ENCODE measurements at regions not wholly inside any gene's neighbourhood (a gene's known extent, or its start where the extent isn't known, plus 50 kb on each side); places are given as distances from the start of the nearest gene placed in this dataset.
"Not testable (repeated sequence)": the region's sequence is repeated elsewhere in the genome, so short reads cannot be mapped to it uniquely, and the experiment has no call there.

GRCh38 chr17:33838281-33838680 lies 416.8 kb upstream of the CCL2 start:
- DNase-seq (ENCODE audit: low spot score), result no peak

GRCh38 chr17:33847900-33848299 lies 407.2 kb upstream of the CCL2 start:
- no peak for DNase-seq (ENCODE audit: low spot score)

- no peak for DNase-seq (ENCODE audit: low spot score)
These were observed 406.7 kb upstream of the CCL2 start for GRCh38 chr17:33848433-33848832.

GRCh38 chr17:33854596-33854995 lies 400.5 kb upstream of the CCL2 start:
- no peak for DNase-seq (ENCODE audit: low spot score)

- DNase-seq (ENCODE audit: low spot score), result no peak
These were observed 397.0 kb upstream of the CCL2 start for GRCh38 chr17:33858121-33858520.

- DNase-seq (ENCODE audit: low spot score), result no peak
These were observed 396.4 kb upstream of the CCL2 start for GRCh38 chr17:33858682-33859081.

- no peak for DNase-seq (ENCODE audit: low spot score)
These were observed 392.1 kb upstream of the CCL2 start for GRCh38 chr17:33862772-33863602.

- DNase-seq (ENCODE audit: low spot score), result no peak
These were observed 390.3 kb upstream of the CCL2 start for GRCh38 chr17:33864758-33865229.

- no peak for DNase-seq (ENCODE audit: low spot score)
These were observed 386.2 kb upstream of the CCL2 start for GRCh38 chr17:33868899-33869298.

- no peak for DNase-seq (ENCODE audit: low spot score)
These were observed 384.1 kb upstream of the CCL2 start for GRCh38 chr17:33870936-33871335.

GRCh38 chr17:33871720-33872540 lies 383.2 kb upstream of the CCL2 start:
- DNase-seq (ENCODE audit: low spot score), result peak; percentile 15

GRCh38 chr17:33873201-33873617 lies 381.9 kb upstream of the CCL2 start:
- no peak for DNase-seq (ENCODE audit: low spot score)

- DNase-seq (ENCODE audit: low spot score), result no peak
These were observed 380.4 kb upstream of the CCL2 start for GRCh38 chr17:33874617-33875060.

- DNase-seq (ENCODE audit: low spot score), result no peak
These were observed 379.1 kb upstream of the CCL2 start for GRCh38 chr17:33875973-33876372.

GRCh38 chr17:33882273-33882672 lies 372.8 kb upstream of the CCL2 start:
- not testable (repeated sequence) for DNase-seq (ENCODE audit: low spot score)

- DNase-seq (ENCODE audit: low spot score), result not testable (repeated sequence)
These were observed 372.4 kb upstream of the CCL2 start for GRCh38 chr17:33882677-33883076.

GRCh38 chr17:33888455-33888854 lies 366.6 kb upstream of the CCL2 start:
- no peak for DNase-seq (ENCODE audit: low spot score)

- no peak for DNase-seq (ENCODE audit: low spot score)
These were observed 366.0 kb upstream of the CCL2 start for GRCh38 chr17:33889040-33889439.

- no peak for DNase-seq (ENCODE audit: low spot score)
These were observed 365.3 kb upstream of the CCL2 start for GRCh38 chr17:33889766-33890165.

GRCh38 chr17:33892717-33893591 lies 362.1 kb upstream of the CCL2 start:
- DNase-seq (ENCODE audit: low spot score), result no peak

- no peak for DNase-seq (ENCODE audit: low spot score)
These were observed 359.6 kb upstream of the CCL2 start for GRCh38 chr17:33895491-33895890.

- no peak for DNase-seq (ENCODE audit: low spot score)
These were observed 358.8 kb upstream of the CCL2 start for GRCh38 chr17:33896263-33896662.
